Astrocyte (in vitro differentiated cells and primary cell): ENCODE measurements at regions not wholly inside any gene's neighbourhood (a gene's known extent, or its start where the extent isn't known, plus 50 kb on each side); places are given as distances from the start of the nearest gene placed in this dataset.

Experiments
- DNase-seq: peaks from one replicate; pipeline ENCODE4 v3.0.0-alpha.2; 2010; ENCODE audit warnings: low read depth
- FAIRE-seq: peaks from 2 replicates; lab custom pipeline; 2011; peaks lifted over from hg19 to GRCh38; lab: Jason Lieb, UNC
- H2AFZ ChIP-seq: 2 replicates; pipeline ENCODE4 v1.6.0; 2012; ENCODE audit warnings: low read depth, low read length, inconsistent platforms
- H3K27ac ChIP-seq: 2 replicates; pipeline ENCODE4 v1.5.1; 2011; ENCODE audit warnings: low read depth, low read length, inconsistent platforms
- H3K27me3 ChIP-seq: 2 replicates; pipeline ENCODE4 v1.6.0; 2011; ENCODE audit warnings: low read length, inconsistent platforms; ENCODE audit not compliant: insufficient read depth
- H3K36me3 ChIP-seq: 2 replicates; pipeline ENCODE4 v1.5.1; 2011; ENCODE audit warnings: low read length, inconsistent platforms; ENCODE audit not compliant: insufficient read depth
- H3K4me1 ChIP-seq: 2 replicates; pipeline ENCODE4 v1.5.1; 2011; ENCODE audit warnings: low read length, inconsistent platforms; ENCODE audit not compliant: insufficient read depth
- H3K4me2 ChIP-seq: 2 replicates; pipeline ENCODE4 v1.6.0; 2012; ENCODE audit warnings: low read length, inconsistent platforms
- H3K4me3 ChIP-seq: 2 replicates; pipeline ENCODE4 v1.5.1; 2011; ENCODE audit warnings: low read depth, mild to moderate bottlenecking, low read length, inconsistent platforms; ENCODE audit not compliant: insufficient read depth
- H3K79me2 ChIP-seq: 2 replicates; pipeline ENCODE4 v1.6.0; 2012; ENCODE audit warnings: mild to moderate bottlenecking, low read length, inconsistent platforms; ENCODE audit not compliant: insufficient read depth
- H3K9ac ChIP-seq: 2 replicates; pipeline ENCODE4 v1.6.0; 2012; ENCODE audit warnings: mild to moderate bottlenecking, low read length, inconsistent platforms
- H3K9me3 ChIP-seq: 2 replicates; pipeline ENCODE4 v1.5.1; 2012; ENCODE audit warnings: low read depth, mild to moderate bottlenecking, low read length, inconsistent platforms; ENCODE audit not compliant: insufficient read depth
- H4K20me1 ChIP-seq: 2 replicates; pipeline ENCODE4 v1.6.0; 2012; ENCODE audit warnings: low read length, inconsistent platforms; ENCODE audit not compliant: insufficient read depth
- H3K27ac Mint-ChIP-seq: one replicate; pipeline ENCODE4 v1.8.0; 2021; ENCODE audit warnings: mild to moderate bottlenecking, mixed read lengths; ENCODE audit not compliant: unreplicated experiment
- H3K27me3 Mint-ChIP-seq: one replicate; pipeline ENCODE4 v1.8.0; 2021; ENCODE audit warnings: low read depth, mixed read lengths; ENCODE audit not compliant: unreplicated experiment
- H3K36me3 Mint-ChIP-seq: one replicate; pipeline ENCODE4 v1.8.0; 2021; ENCODE audit warnings: low read depth, mixed read lengths; ENCODE audit not compliant: unreplicated experiment
- H3K4me1 Mint-ChIP-seq: one replicate; pipeline ENCODE4 v1.8.0; 2021; ENCODE audit warnings: low read depth, mixed read lengths; ENCODE audit not compliant: unreplicated experiment
- H3K4me3 Mint-ChIP-seq: one replicate; pipeline ENCODE4 v1.8.0; 2021; ENCODE audit warnings: mild to moderate bottlenecking, moderate library complexity, mixed read lengths; ENCODE audit not compliant: unreplicated experiment
- H3K9me3 Mint-ChIP-seq: one replicate; pipeline ENCODE4 v1.8.0; 2021; ENCODE audit warnings: mild to moderate bottlenecking, mixed read lengths; ENCODE audit not compliant: unreplicated experiment
- EZH2 ChIP-seq: IDR thresholded peaks from 2 replicates; pipeline ENCODE4 v1.6.1; 2012; ENCODE audit warnings: mild to moderate bottlenecking, low read length, inconsistent platforms; ENCODE audit not compliant: insufficient read depth
- TF ChIP-seq, protein P1 (sequence below): IDR thresholded peaks from 2 replicates; pipeline ENCODE4 v1.5.1; 2011; ENCODE audit warnings: low read depth, mild to moderate bottlenecking, inconsistent platforms, low read length, moderate library complexity; ENCODE audit not compliant: insufficient read depth

- no peaks in the 10 kb centered on the region for H3K36me3 Mint-ChIP-seq
- Histone ChIP-seq H3K4me2 (no peak overlapping the region), H3K79me2 (no peaks in the 10 kb centered on the region), H3K4me1 (no peaks in the 10 kb centered on the region), H3K27me3 (peaks cover 8% of the 10 kb centered on the region), H3K4me3 (no peak overlapping the region), H3K9me3 (no peaks in the 10 kb centered on the region), H3K9ac (no peak overlapping the region), H3K27ac (no peak overlapping the region), H3K36me3 (no peaks in the 10 kb centered on the region), H4K20me1 (no peaks in the 10 kb centered on the region), H2AFZ (no peak overlapping the region)
- no peaks in the 10 kb centered on the region for H3K9me3 Mint-ChIP-seq
- no peak overlapping the region for H3K4me3 Mint-ChIP-seq
- H3K27me3 Mint-ChIP-seq = peaks cover 13% of the 10 kb centered on the region
- DNase-seq (no peak), FAIRE-seq (no peak)
- H3K27ac Mint-ChIP-seq = no peak overlapping the region
- no peak for TF ChIP-seq EZH2
- TF ChIP-seq, protein P1, sequence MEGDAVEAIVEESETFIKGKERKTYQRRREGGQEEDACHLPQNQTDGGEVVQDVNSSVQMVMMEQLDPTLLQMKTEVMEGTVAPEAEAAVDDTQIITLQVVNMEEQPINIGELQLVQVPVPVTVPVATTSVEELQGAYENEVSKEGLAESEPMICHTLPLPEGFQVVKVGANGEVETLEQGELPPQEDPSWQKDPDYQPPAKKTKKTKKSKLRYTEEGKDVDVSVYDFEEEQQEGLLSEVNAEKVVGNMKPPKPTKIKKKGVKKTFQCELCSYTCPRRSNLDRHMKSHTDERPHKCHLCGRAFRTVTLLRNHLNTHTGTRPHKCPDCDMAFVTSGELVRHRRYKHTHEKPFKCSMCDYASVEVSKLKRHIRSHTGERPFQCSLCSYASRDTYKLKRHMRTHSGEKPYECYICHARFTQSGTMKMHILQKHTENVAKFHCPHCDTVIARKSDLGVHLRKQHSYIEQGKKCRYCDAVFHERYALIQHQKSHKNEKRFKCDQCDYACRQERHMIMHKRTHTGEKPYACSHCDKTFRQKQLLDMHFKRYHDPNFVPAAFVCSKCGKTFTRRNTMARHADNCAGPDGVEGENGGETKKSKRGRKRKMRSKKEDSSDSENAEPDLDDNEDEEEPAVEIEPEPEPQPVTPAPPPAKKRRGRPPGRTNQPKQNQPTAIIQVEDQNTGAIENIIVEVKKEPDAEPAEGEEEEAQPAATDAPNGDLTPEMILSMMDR = no peak
- no peaks in the 10 kb centered on the region for H3K4me1 Mint-ChIP-seq
These were observed 96.2 kb downstream of the FASLG start for GRCh38 chr1:172755099-172755498.

- H3K9me3 ChIP-seq = no peaks in the 10 kb centered on the region
- DNase-seq (no peak), FAIRE-seq (no peak)
- H2AFZ ChIP-seq = no peak overlapping the region
- no peak overlapping the region for H3K4me3 Mint-ChIP-seq
- no peaks in the 10 kb centered on the region for H3K9me3 Mint-ChIP-seq
- peaks cover 8% of the 10 kb centered on the region for H3K27me3 ChIP-seq
- TF ChIP-seq, protein P1 = no peak
- TF ChIP-seq EZH2 = no peak
- no peak overlapping the region for H3K4me3 ChIP-seq
- no peaks in the 10 kb centered on the region for H4K20me1 ChIP-seq
- H3K27ac Mint-ChIP-seq = no peak overlapping the region
- H3K36me3 ChIP-seq = no peaks in the 10 kb centered on the region
- peaks cover 13% of the 10 kb centered on the region for H3K27me3 Mint-ChIP-seq
- H3K27ac ChIP-seq = no peak overlapping the region
- no peaks in the 10 kb centered on the region for H3K79me2 ChIP-seq
- H3K4me2 ChIP-seq = no peak overlapping the region
- no peaks in the 10 kb centered on the region for H3K4me1 ChIP-seq
- H3K36me3 Mint-ChIP-seq = peaks cover 2% of the 10 kb centered on the region
- no peaks in the 10 kb centered on the region for H3K4me1 Mint-ChIP-seq
- H3K9ac ChIP-seq = no peak overlapping the region
These were observed 97.1 kb downstream of the FASLG start for GRCh38 chr1:172756024-172756423.

DNA sequence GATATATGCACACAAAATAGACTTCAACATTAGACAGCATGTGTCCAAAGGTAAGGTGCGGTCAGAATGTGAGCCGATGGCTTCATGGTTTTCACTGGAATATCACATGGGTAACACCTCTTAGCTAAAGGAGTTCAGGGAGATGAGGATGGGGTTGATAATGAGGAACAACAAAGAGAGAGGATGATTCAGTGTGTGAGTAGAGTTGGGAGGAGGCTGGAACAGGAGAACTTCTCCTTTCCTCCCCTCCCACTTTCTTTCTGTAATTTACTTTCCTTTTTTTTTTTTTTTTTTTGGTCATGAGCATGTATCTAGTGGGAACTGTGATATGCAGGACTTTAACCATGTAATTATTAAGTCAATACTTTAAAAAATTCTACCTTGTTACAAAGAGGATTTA, 99.4 kb downstream of the FASLG start:
- H3K36me3 Mint-ChIP-seq = peaks cover 2% of the 10 kb centered on the region
- no peaks in the 10 kb centered on the region for H4K20me1 ChIP-seq
- no peaks in the 10 kb centered on the region for H3K9me3 Mint-ChIP-seq
- no peaks in the 10 kb centered on the region for H3K36me3 ChIP-seq
- no peaks in the 10 kb centered on the region for H3K27me3 ChIP-seq
- no peak overlapping the region for H3K27ac Mint-ChIP-seq
- H3K27me3 Mint-ChIP-seq = peaks cover 3% of the 10 kb centered on the region
- H3K27ac ChIP-seq = no peak overlapping the region
- no peak overlapping the region for H3K4me3 Mint-ChIP-seq
- no peak overlapping the region for H3K4me3 ChIP-seq
- TF ChIP-seq, protein P1 = no peak
- TF ChIP-seq EZH2 = no peak
- no peak for FAIRE-seq
- no peaks in the 10 kb centered on the region for H3K79me2 ChIP-seq
- H3K4me1 ChIP-seq = peaks cover 4% of the 10 kb centered on the region
- H3K4me2 ChIP-seq = no peak overlapping the region
- no peaks in the 10 kb centered on the region for H3K9me3 ChIP-seq
- H3K9ac ChIP-seq = no peak overlapping the region
- H2AFZ ChIP-seq = no peak overlapping the region
- H3K4me1 Mint-ChIP-seq = peaks cover 9% of the 10 kb centered on the region
- DNase-seq = no peak
